ENCODE measurements at regions not wholly inside any gene's neighbourhood (a gene's known extent, or its start where the extent isn't known, plus 50 kb on each side); places are given as distances from the start of the nearest gene placed in this dataset.

- TF ChIP-seq CTCF (conservative IDR thresholded peaks at IDR 0.05; ENCODE audit: low read depth, low read length) (no peak), EZH2 (IDR thresholded peaks at IDR 0.05; ENCODE audit: borderline replicate concordance, low read depth, low read length, poor library complexity, severe bottlenecking) (no peak)
Measured at GRCh38 chr13:30071969-30072817, 221.8 kb upstream of the UBL3 start.
